ENCODE measurements at regions not wholly inside any gene's neighbourhood (a gene's known extent, or its start where the extent isn't known, plus 50 kb on each side); places are given as distances from the start of the nearest gene placed in this dataset.

DNA sequence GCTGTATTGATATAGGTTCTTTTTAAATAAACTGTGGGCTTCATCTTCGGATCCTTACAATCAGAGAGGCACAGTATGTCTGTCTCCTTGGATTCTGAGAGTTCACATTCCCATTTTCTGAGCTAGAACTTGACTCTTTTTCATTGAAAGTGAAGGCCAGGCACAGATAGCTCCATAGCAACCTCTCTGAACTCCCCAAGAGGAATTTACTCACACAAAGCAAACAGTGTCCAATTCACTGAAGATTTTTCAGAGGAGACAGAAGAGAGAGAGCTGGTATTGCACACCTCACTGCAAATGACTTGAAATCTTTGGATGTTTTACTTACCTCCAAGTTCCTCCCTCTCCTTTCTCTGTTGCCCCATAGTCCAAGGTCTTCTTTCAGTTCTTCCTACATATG is 130.9 kb upstream of the CASK start:
- POLR2A ChIA-PET: no interaction called here
- Mint-ChIP-seq H3K9me3 (no peaks in the 10 kb centered on the region), H3K27ac (no peak overlapping the region), H3K4me1 (no peaks in the 10 kb centered on the region), H3K36me3 (no peaks in the 10 kb centered on the region), H3K4me3 (no peak overlapping the region), H3K27me3 (ENCODE audit: low read depth) (no peaks in the 10 kb centered on the region)
- DNase-seq (ENCODE audit: low spot score): no peak
- no peak for ATAC-seq
- CTCF ChIA-PET: no interaction called here
- TF ChIP-seq CBFB (CRISPR knock-in tag; IDR thresholded peaks at IDR 0.05; ENCODE audit: low read depth) (no peak), ATF1 (CRISPR knock-in tag; IDR thresholded peaks at IDR 0.05) (no peak), JAZF1 (CRISPR knock-in tag; IDR thresholded peaks at IDR 0.05) (no peak), ZNF219 (CRISPR knock-in tag; IDR thresholded peaks at IDR 0.05; ENCODE audit: borderline replicate concordance) (no peak), ZNF263 (CRISPR knock-in tag; IDR thresholded peaks at IDR 0.05; ENCODE audit: low read depth) (no peak)
- TF ChIP-seq, protein P1, sequence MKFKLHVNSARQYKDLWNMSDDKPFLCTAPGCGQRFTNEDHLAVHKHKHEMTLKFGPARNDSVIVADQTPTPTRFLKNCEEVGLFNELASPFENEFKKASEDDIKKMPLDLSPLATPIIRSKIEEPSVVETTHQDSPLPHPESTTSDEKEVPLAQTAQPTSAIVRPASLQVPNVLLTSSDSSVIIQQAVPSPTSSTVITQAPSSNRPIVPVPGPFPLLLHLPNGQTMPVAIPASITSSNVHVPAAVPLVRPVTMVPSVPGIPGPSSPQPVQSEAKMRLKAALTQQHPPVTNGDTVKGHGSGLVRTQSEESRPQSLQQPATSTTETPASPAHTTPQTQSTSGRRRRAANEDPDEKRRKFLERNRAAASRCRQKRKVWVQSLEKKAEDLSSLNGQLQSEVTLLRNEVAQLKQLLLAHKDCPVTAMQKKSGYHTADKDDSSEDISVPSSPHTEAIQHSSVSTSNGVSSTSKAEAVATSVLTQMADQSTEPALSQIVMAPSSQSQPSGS (CRISPR knock-in tag; IDR thresholded peaks at IDR 0.05; ENCODE audit: borderline replicate concordance, low read depth): no peak
- TF ChIP-seq, protein P2, sequence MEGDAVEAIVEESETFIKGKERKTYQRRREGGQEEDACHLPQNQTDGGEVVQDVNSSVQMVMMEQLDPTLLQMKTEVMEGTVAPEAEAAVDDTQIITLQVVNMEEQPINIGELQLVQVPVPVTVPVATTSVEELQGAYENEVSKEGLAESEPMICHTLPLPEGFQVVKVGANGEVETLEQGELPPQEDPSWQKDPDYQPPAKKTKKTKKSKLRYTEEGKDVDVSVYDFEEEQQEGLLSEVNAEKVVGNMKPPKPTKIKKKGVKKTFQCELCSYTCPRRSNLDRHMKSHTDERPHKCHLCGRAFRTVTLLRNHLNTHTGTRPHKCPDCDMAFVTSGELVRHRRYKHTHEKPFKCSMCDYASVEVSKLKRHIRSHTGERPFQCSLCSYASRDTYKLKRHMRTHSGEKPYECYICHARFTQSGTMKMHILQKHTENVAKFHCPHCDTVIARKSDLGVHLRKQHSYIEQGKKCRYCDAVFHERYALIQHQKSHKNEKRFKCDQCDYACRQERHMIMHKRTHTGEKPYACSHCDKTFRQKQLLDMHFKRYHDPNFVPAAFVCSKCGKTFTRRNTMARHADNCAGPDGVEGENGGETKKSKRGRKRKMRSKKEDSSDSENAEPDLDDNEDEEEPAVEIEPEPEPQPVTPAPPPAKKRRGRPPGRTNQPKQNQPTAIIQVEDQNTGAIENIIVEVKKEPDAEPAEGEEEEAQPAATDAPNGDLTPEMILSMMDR (IDR thresholded peaks at IDR 0.05): no peak

DNA sequence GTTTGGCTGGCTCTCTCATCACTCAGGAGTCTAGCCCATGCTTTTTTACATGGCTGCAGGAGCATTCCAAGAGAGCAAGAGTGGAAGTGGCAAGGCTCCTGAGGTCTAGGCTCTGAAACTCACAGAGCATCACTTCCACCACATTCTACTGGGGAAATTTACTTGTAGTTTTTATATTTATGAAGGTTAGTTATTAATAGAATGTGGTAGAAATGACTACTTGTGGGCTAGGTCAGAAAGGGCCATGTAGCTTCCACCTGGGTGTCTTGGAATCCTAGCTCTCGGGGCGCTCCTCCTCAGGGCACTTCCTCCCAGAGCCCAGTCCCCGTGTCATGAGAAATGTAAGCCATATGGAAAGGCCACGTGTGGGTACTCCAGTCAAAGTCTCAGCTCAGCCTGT is 127.0 kb upstream of the CASK start:
- H3K4me1 Mint-ChIP-seq: no peaks in the 10 kb centered on the region
- TF ChIP-seq, protein P3, sequence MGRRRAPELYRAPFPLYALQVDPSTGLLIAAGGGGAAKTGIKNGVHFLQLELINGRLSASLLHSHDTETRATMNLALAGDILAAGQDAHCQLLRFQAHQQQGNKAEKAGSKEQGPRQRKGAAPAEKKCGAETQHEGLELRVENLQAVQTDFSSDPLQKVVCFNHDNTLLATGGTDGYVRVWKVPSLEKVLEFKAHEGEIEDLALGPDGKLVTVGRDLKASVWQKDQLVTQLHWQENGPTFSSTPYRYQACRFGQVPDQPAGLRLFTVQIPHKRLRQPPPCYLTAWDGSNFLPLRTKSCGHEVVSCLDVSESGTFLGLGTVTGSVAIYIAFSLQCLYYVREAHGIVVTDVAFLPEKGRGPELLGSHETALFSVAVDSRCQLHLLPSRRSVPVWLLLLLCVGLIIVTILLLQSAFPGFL (CRISPR knock-in tag; IDR thresholded peaks at IDR 0.05; ENCODE audit: borderline replicate concordance): no peak
- no peak overlapping the region for H3K4me3 Mint-ChIP-seq
- H3K36me3 Mint-ChIP-seq: no peaks in the 10 kb centered on the region
- no peak for DNase-seq (ENCODE audit: low spot score)
- no peak overlapping the region for H3K27ac Mint-ChIP-seq
- no peak for ATAC-seq
- ChIA-PET CTCF (no interaction called here), POLR2A (interaction anchor here (0.5 kb wide), 1 partner anchor 13 kb away, joined by 3 read pairs; no protein-coding TSS in a partner anchor)
- H3K27me3 Mint-ChIP-seq (ENCODE audit: low read depth): no peaks in the 10 kb centered on the region
- H3K9me3 Mint-ChIP-seq: no peaks in the 10 kb centered on the region

DNA sequence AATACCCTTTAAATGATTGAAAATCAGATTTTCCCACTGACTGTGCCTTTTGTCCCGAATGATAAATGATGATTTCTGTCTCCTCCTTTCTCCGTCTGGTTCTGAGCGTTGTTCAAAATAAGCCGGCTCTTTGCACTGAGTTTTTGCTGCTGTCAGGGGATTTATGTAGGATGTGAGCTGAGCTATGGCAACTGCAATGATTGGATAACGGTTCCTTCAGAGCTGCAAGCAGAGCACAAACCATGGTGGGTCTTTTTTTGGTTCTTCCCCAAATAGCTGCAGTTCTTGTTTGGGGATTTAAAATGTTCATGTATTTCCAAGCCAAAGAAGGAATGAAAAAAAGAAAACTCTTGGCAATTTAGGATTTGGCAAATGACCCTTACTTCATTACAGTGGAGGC is 124.5 kb upstream of the CASK start:
- Mint-ChIP-seq H3K27me3 (ENCODE audit: low read depth) (no peaks in the 10 kb centered on the region), H3K4me1 (no peaks in the 10 kb centered on the region), H3K27ac (no peak overlapping the region), H3K9me3 (no peaks in the 10 kb centered on the region), H3K36me3 (no peaks in the 10 kb centered on the region), H3K4me3 (no peak overlapping the region)
- ChIA-PET CTCF (no interaction called here), POLR2A (no interaction called here)
- no peak for DNase-seq (ENCODE audit: low spot score)
- ATAC-seq: no peak
- TF ChIP-seq NFE2L1 (CRISPR knock-in tag; IDR thresholded peaks at IDR 0.05): no peak
- TF ChIP-seq, protein P4, sequence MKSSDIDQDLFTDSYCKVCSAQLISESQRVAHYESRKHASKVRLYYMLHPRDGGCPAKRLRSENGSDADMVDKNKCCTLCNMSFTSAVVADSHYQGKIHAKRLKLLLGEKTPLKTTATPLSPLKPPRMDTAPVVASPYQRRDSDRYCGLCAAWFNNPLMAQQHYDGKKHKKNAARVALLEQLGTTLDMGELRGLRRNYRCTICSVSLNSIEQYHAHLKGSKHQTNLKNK (CRISPR knock-in tag; IDR thresholded peaks at IDR 0.05): no peak
- TF ChIP-seq ZNF416 (CRISPR knock-in tag; IDR thresholded peaks at IDR 0.05): no peak
- no peak for TF ChIP-seq SP1 (CRISPR knock-in tag; conservative IDR thresholded peaks at IDR 0.05)
- TF ChIP-seq, protein P5, sequence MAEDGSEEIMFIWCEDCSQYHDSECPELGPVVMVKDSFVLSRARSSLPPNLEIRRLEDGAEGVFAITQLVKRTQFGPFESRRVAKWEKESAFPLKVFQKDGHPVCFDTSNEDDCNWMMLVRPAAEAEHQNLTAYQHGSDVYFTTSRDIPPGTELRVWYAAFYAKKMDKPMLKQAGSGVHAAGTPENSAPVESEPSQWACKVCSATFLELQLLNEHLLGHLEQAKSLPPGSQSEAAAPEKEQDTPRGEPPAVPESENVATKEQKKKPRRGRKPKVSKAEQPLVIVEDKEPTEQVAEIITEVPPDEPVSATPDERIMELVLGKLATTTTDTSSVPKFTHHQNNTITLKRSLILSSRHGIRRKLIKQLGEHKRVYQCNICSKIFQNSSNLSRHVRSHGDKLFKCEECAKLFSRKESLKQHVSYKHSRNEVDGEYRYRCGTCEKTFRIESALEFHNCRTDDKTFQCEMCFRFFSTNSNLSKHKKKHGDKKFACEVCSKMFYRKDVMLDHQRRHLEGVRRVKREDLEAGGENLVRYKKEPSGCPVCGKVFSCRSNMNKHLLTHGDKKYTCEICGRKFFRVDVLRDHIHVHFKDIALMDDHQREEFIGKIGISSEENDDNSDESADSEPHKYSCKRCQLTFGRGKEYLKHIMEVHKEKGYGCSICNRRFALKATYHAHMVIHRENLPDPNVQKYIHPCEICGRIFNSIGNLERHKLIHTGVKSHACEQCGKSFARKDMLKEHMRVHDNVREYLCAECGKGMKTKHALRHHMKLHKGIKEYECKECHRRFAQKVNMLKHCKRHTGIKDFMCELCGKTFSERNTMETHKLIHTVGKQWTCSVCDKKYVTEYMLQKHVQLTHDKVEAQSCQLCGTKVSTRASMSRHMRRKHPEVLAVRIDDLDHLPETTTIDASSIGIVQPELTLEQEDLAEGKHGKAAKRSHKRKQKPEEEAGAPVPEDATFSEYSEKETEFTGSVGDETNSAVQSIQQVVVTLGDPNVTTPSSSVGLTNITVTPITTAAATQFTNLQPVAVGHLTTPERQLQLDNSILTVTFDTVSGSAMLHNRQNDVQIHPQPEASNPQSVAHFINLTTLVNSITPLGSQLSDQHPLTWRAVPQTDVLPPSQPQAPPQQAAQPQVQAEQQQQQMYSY (CRISPR knock-in tag; IDR thresholded peaks at IDR 0.05): no peak
- no peak for TF ChIP-seq ZNF317 (CRISPR knock-in tag; IDR thresholded peaks at IDR 0.05; ENCODE audit: borderline replicate concordance, low read depth)
- TF ChIP-seq, protein P6, sequence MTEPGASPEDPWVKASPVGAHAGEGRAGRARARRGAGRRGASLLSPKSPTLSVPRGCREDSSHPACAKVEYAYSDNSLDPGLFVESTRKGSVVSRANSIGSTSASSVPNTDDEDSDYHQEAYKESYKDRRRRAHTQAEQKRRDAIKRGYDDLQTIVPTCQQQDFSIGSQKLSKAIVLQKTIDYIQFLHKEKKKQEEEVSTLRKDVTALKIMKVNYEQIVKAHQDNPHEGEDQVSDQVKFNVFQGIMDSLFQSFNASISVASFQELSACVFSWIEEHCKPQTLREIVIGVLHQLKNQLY (CRISPR knock-in tag; IDR thresholded peaks at IDR 0.05): no peak
- no peak for TF ChIP-seq NR1H2 (CRISPR knock-in tag; IDR thresholded peaks at IDR 0.05)
- TF ChIP-seq, protein P7, sequence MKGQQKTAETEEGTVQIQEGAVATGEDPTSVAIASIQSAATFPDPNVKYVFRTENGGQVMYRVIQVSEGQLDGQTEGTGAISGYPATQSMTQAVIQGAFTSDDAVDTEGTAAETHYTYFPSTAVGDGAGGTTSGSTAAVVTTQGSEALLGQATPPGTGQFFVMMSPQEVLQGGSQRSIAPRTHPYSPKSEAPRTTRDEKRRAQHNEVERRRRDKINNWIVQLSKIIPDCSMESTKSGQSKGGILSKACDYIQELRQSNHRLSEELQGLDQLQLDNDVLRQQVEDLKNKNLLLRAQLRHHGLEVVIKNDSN (CRISPR knock-in tag; IDR thresholded peaks at IDR 0.05): no peak
- TF ChIP-seq ZNF219 (CRISPR knock-in tag; IDR thresholded peaks at IDR 0.05; ENCODE audit: borderline replicate concordance): no peak
- no peak for TF ChIP-seq GABPB1 (CRISPR knock-in tag; IDR thresholded peaks at IDR 0.05)
- no peak for TF ChIP-seq CREM (CRISPR knock-in tag; IDR thresholded peaks at IDR 0.05)
- TF ChIP-seq RELA (CRISPR knock-in tag; IDR thresholded peaks at IDR 0.05; ENCODE audit: borderline replicate concordance): no peak
- no peak for TF ChIP-seq TEAD1 (CRISPR knock-in tag; IDR thresholded peaks at IDR 0.05)
- TF ChIP-seq ZNF138 (CRISPR knock-in tag; conservative IDR thresholded peaks at IDR 0.05): no peak
- no peak for TF ChIP-seq OVOL2 (CRISPR knock-in tag; IDR thresholded peaks at IDR 0.05; ENCODE audit: borderline replicate concordance)
